HepG2 (cell line): ENCODE measurements at regions not wholly inside any gene's neighbourhood (a gene's known extent, or its start where the extent isn't known, plus 50 kb on each side); places are given as distances from the start of the nearest gene placed in this dataset.

Source experiments
- CAMTA2 ChIP-seq: sonication (generic); formaldehyde crosslinking; IDR thresholded peaks from 2 replicates; pipeline ENCODE4 v1.4.0; 2020; ENCODE audit warnings: mild to moderate bottlenecking, missing genetic modification reagents, borderline replicate concordance
- CREM ChIP-seq, 2 experiments: sonication (generic) in 1 of 2; formaldehyde crosslinking in 1 of 2; IDR thresholded peaks; 2 replicates each; pipeline versions ENCODE4 v1.4.0 to v1.6.1; 2016 to 2020; ENCODE audit warnings: antibody characterized with exemption in 1 of 2, mild to moderate bottlenecking in 1 of 2, missing genetic modification reagents in 1 of 2
- GATAD2A ChIP-seq: IDR thresholded peaks from 2 replicates; pipeline ENCODE4 v1.6.1; 2016
- JARID2 ChIP-seq: sonication (generic); formaldehyde crosslinking; IDR thresholded peaks from 2 replicates; pipeline ENCODE4 v1.8.1; 2023; ENCODE audit warnings: missing genetic modification reagents, inconsistent platforms; ENCODE audit not compliant: insufficient replicate concordance
- NBN ChIP-seq: fragments of 450-650 bp; conservative IDR thresholded peaks from 2 replicates; pipeline ENCODE4 v1.6.1; 2017
- NFYC ChIP-seq: IDR thresholded peaks from 2 replicates; pipeline ENCODE4 v1.6.1; 2016; ENCODE audit warnings: missing genetic modification reagents, missing compliant biosample characterization
- ZNF234 ChIP-seq: sonication (generic); formaldehyde crosslinking; conservative IDR thresholded peaks from 2 replicates; pipeline ENCODE4 v1.5.1; 2020; ENCODE audit warnings: mild to moderate bottlenecking, missing genetic modification reagents
- ZNF556 ChIP-seq: sonication (generic); formaldehyde crosslinking; IDR thresholded peaks from 2 replicates; pipeline ENCODE4 v1.4.0; 2020; ENCODE audit warnings: mild to moderate bottlenecking, missing genetic modification reagents, borderline replicate concordance
- ZNF737 ChIP-seq: sonication (generic); formaldehyde crosslinking; IDR thresholded peaks from 2 replicates; pipeline ENCODE4 v1.5.0; 2020; ENCODE audit warnings: missing genetic modification reagents, mild to moderate bottlenecking, borderline replicate concordance
- ZNF746 ChIP-seq: sonication (generic); formaldehyde crosslinking; IDR thresholded peaks from 2 replicates; pipeline ENCODE4 v1.8.0; 2022; ENCODE audit warnings: mild to moderate bottlenecking, missing genetic modification reagents
- ZNF839 ChIP-seq: sonication (generic); formaldehyde crosslinking; IDR thresholded peaks from 2 replicates; pipeline ENCODE4 v1.4.0; 2020; ENCODE audit warnings: missing genetic modification reagents, mild to moderate bottlenecking, borderline replicate concordance
- TF ChIP-seq, protein P1 (sequence below): sonication (generic); formaldehyde crosslinking; IDR thresholded peaks from 2 replicates; pipeline ENCODE4 v1.4.0; 2020; ENCODE audit warnings: missing genetic modification reagents, mild to moderate bottlenecking, borderline replicate concordance
- TF ChIP-seq, protein P2 (sequence below): sonication (generic); formaldehyde crosslinking; IDR thresholded peaks from 2 replicates; pipeline ENCODE4 v1.4.0; 2020; ENCODE audit warnings: low read depth, mild to moderate bottlenecking, missing genetic modification reagents
- TF ChIP-seq, protein P3 (sequence below): sonication (generic); formaldehyde crosslinking; IDR thresholded peaks from 2 replicates; pipeline ENCODE4 v1.4.0; 2020; ENCODE audit warnings: mild to moderate bottlenecking, missing genetic modification reagents, borderline replicate concordance
- TF ChIP-seq, protein P4 (sequence below): IDR thresholded peaks from 2 replicates; pipeline ENCODE4 v1.6.1; 2016
- TF ChIP-seq, protein P5 (sequence below): sonication (generic); formaldehyde crosslinking; IDR thresholded peaks from 2 replicates; pipeline ENCODE4 v1.4.0; 2020; ENCODE audit warnings: missing genetic modification reagents

DNA sequence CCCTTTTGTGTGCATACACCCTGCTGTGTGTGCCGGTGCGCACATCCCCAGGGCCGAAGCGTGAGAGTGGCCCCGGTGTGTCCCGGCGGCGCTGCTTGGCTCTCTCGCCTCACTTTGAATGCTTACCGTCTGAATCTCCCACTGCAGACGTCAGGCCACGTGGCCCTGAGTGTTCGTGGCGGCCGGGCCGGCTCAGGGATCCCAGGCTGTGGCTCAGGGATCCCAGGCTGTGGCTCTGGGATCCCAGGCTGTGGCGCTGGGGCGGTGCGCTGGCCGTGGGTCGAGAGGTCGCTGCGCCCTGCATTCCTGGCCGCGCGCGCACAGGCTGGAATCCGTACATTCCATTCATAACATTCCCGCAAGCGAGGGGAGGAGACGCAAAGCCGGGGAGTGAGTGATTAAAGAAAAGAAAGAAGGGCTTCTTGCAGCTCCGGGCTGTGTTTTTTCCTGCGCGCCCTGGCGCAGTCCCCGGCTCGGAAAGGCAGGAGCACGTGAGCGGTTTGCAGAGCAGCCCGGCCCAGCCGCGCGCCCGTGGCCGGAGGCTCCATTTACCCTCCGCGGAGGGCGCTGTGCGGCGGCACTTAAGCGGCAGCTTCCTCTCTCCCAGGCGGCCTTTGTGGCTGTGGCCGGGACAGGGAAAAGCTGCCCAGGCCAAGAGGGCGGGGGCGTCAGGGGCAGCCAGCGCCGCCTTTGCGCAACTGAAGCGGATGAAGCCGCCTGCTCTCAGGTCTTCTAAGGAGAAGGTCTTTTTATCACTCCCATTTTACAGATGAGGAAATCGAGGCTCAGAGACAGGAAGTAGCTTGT, 87.0 kb upstream of the ALDH1L1 start (continued):
- TF ChIP-seq NFYC (CRISPR knock-in tag), result 0 out of 2 replicates have a peak, but pooled peaks have one; percentile 8
- TF ChIP-seq ZNF737 (CRISPR knock-in tag), result no peak
- TF ChIP-seq CAMTA2 (CRISPR knock-in tag), result peak; percentile 79; the same call in 1 of the 2 replicates
- TF ChIP-seq, protein P1, sequence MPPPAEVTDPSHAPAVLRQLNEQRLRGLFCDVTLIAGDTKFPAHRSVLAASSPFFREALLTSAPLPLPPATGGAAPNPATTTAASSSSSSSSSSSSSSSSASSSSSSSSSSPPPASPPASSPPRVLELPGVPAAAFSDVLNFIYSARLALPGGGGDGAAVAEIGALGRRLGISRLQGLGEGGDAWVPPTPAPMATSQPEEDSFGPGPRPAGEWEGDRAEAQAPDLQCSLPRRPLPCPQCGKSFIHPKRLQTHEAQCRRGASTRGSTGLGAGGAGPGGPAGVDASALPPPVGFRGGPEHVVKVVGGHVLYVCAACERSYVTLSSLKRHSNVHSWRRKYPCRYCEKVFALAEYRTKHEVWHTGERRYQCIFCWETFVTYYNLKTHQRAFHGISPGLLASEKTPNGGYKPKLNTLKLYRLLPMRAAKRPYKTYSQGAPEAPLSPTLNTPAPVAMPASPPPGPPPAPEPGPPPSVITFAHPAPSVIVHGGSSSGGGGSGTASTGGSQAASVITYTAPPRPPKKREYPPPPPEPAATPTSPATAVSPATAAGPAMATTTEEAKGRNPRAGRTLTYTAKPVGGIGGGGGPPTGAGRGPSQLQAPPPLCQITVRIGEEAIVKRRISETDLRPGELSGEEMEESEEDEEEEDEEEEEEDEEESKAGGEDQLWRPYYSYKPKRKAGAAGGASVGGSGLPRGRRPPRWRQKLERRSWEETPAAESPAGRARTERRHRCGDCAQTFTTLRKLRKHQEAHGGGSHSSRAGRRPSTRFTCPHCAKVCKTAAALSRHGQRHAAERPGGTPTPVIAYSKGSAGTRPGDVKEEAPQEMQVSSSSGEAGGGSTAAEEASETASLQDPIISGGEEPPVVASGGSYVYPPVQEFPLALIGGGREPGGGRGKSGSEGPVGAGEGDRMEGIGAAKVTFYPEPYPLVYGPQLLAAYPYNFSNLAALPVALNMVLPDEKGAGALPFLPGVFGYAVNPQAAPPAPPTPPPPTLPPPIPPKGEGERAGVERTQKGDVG (CRISPR knock-in tag), result 0 out of 2 replicates have a peak, but pooled peaks have one; percentile 44
- TF ChIP-seq ZNF234 (CRISPR knock-in tag), result no peak
- TF ChIP-seq CREM (IDR thresholded peaks at IDR 0.05), result no peak
- TF ChIP-seq CREM (CRISPR knock-in tag; IDR thresholded peaks at IDR 0.05), result no peak
- peak; percentile 63 for TF ChIP-seq GATAD2A (CRISPR knock-in tag)
- TF ChIP-seq, protein P2, sequence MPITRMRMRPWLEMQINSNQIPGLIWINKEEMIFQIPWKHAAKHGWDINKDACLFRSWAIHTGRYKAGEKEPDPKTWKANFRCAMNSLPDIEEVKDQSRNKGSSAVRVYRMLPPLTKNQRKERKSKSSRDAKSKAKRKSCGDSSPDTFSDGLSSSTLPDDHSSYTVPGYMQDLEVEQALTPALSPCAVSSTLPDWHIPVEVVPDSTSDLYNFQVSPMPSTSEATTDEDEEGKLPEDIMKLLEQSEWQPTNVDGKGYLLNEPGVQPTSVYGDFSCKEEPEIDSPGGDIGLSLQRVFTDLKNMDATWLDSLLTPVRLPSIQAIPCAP (CRISPR knock-in tag), result no peak
- TF ChIP-seq, protein P3, sequence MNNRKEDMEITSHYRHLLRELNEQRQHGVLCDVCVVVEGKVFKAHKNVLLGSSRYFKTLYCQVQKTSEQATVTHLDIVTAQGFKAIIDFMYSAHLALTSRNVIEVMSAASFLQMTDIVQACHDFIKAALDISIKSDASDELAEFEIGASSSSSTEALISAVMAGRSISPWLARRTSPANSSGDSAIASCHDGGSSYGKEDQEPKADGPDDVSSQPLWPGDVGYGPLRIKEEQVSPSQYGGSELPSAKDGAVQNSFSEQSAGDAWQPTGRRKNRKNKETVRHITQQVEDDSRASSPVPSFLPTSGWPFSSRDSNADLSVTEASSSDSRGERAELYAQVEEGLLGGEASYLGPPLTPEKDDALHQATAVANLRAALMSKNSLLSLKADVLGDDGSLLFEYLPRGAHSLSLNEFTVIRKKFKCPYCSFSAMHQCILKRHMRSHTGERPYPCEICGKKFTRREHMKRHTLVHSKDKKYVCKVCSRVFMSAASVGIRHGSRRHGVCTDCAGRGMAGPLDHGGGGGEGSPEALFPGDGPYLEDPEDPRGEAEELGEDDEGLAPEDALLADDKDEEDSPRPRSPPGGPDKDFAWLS, result no peak
- no peak for TF ChIP-seq JARID2 (CRISPR knock-in tag)
- TF ChIP-seq, protein P4, sequence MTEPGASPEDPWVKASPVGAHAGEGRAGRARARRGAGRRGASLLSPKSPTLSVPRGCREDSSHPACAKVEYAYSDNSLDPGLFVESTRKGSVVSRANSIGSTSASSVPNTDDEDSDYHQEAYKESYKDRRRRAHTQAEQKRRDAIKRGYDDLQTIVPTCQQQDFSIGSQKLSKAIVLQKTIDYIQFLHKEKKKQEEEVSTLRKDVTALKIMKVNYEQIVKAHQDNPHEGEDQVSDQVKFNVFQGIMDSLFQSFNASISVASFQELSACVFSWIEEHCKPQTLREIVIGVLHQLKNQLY (CRISPR knock-in tag), result no peak
- no peak for TF ChIP-seq NBN
- 0 out of 2 replicates have a peak, but pooled peaks have one; percentile 36 for TF ChIP-seq ZNF556 (CRISPR knock-in tag)
- TF ChIP-seq, protein P5, sequence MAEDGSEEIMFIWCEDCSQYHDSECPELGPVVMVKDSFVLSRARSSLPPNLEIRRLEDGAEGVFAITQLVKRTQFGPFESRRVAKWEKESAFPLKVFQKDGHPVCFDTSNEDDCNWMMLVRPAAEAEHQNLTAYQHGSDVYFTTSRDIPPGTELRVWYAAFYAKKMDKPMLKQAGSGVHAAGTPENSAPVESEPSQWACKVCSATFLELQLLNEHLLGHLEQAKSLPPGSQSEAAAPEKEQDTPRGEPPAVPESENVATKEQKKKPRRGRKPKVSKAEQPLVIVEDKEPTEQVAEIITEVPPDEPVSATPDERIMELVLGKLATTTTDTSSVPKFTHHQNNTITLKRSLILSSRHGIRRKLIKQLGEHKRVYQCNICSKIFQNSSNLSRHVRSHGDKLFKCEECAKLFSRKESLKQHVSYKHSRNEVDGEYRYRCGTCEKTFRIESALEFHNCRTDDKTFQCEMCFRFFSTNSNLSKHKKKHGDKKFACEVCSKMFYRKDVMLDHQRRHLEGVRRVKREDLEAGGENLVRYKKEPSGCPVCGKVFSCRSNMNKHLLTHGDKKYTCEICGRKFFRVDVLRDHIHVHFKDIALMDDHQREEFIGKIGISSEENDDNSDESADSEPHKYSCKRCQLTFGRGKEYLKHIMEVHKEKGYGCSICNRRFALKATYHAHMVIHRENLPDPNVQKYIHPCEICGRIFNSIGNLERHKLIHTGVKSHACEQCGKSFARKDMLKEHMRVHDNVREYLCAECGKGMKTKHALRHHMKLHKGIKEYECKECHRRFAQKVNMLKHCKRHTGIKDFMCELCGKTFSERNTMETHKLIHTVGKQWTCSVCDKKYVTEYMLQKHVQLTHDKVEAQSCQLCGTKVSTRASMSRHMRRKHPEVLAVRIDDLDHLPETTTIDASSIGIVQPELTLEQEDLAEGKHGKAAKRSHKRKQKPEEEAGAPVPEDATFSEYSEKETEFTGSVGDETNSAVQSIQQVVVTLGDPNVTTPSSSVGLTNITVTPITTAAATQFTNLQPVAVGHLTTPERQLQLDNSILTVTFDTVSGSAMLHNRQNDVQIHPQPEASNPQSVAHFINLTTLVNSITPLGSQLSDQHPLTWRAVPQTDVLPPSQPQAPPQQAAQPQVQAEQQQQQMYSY, result no peak
- TF ChIP-seq ZNF746 (CRISPR knock-in tag), result no peak
- no peak for TF ChIP-seq ZNF839 (CRISPR knock-in tag)
